HG02852 (cell line): ENCODE measurements at regions not wholly inside any gene's neighbourhood (a gene's known extent, or its start where the extent isn't known, plus 50 kb on each side); places are given as distances from the start of the nearest gene placed in this dataset.

Experiments
- ATAC-seq: cut with Tn5 transposase; IDR thresholded peaks from one replicate; pipeline ENCODE4 v1.9.1; 2021; ENCODE audit warnings: mild to moderate bottlenecking, moderate library complexity; ENCODE audit not compliant: unreplicated experiment

GRCh38 chr11:62073061-62073460 is 50.8 kb upstream of the INCENP start:
- ATAC-seq: no peak

- no peak for ATAC-seq
Observed at GRCh38 chr11:62071408-62071807, 52.4 kb upstream of the INCENP start.

- no peak for ATAC-seq
Observed at GRCh38 chr11:62069986-62070919, 53.6 kb upstream of the INCENP start.

GRCh38 chr11:62069374-62069773 is 54.4 kb upstream of the INCENP start:
- no peak for ATAC-seq

- ATAC-seq: no peak
Observed at GRCh38 chr11:62068730-62069129, 55.1 kb upstream of the INCENP start.

GRCh38 chr11:62067741-62068140 is 56.1 kb upstream of the INCENP start:
- no peak for ATAC-seq

GRCh38 chr11:62064221-62064620 is 59.6 kb upstream of the INCENP start:
- no peak for ATAC-seq

GRCh38 chr11:62062223-62062861 is 61.5 kb upstream of the INCENP start:
- no peak for ATAC-seq

- ATAC-seq: no peak
Observed at GRCh38 chr11:62061356-62062222, 62.2 kb upstream of the INCENP start.

- ATAC-seq: no peak
Observed at GRCh38 chr11:62057069-62057468, 66.7 kb upstream of the INCENP start.

- no peak for ATAC-seq
Observed at GRCh38 chr11:62055970-62056369, 67.8 kb upstream of the INCENP start.

- ATAC-seq: no peak
Observed at GRCh38 chr11:62054484-62055121, 69.2 kb upstream of the INCENP start.

- no peak for ATAC-seq
Observed at GRCh38 chr11:62054081-62054480, 69.7 kb upstream of the INCENP start.

- ATAC-seq: no peak
Observed at GRCh38 chr11:62050716-62051115, 73.1 kb upstream of the INCENP start.

GRCh38 chr11:62048100-62048499 is 75.7 kb upstream of the INCENP start:
- ATAC-seq: no peak

- no peak for ATAC-seq
Observed at GRCh38 chr11:62046568-62047100, 77.2 kb upstream of the INCENP start.

GRCh38 chr11:62044639-62045121 is 77.2 kb upstream of the FTH1 start:
- no peak for ATAC-seq

GRCh38 chr11:62035293-62035692 is 67.9 kb upstream of the FTH1 start:
- ATAC-seq: no peak

GRCh38 chr11:62034036-62034338 is 66.6 kb upstream of the FTH1 start:
- no peak for ATAC-seq

GRCh38 chr11:62033191-62034035 is 66.0 kb upstream of the FTH1 start:
- no peak for ATAC-seq
